CD14-positive monocyte (primary cell): ENCODE measurements at regions not wholly inside any gene's neighbourhood (a gene's known extent, or its start where the extent isn't known, plus 50 kb on each side); places are given as distances from the start of the nearest gene placed in this dataset.
A peak's percentile ranks its signal among the peaks of the same experiment; 100 is the strongest.

ENCODE experiments used
- DNase-seq, 3 donors: peaks; one replicate each; pipeline ENCODE4 v3.0.0-alpha.2; 2011 to 2022
- H2AFZ ChIP-seq: 2 replicates; pipeline ENCODE4 v1.6.0; 2012; ENCODE audit warnings: mild to moderate bottlenecking, low read depth, low read length, inconsistent platforms; ENCODE audit not compliant: insufficient read depth, poor library complexity, severe bottlenecking
- H3K27ac ChIP-seq, 2 donors: 1 replicate in 1 of 2; 2 replicates in 1 of 2; pipeline ENCODE4 v1.5.1; 2012 to 2013; ENCODE audit warnings: low read length in 2 of 2, control low read depth in 1 of 2, inconsistent platforms in 1 of 2, low read depth in 1 of 2, mild to moderate bottlenecking in 1 of 2
- H3K27me3 ChIP-seq, 2 donors: one replicate each; pipeline versions ENCODE4 v1.6.0 to v1.6.1; 2011 to 2013; ENCODE audit warnings: low read length in 2 of 2; ENCODE audit not compliant: control insufficient read depth in 2 of 2, insufficient read depth in 2 of 2
- H3K36me3 ChIP-seq, 2 donors: replicated peaks in 1 of 2; 1 replicate in 1 of 2; 2 replicates in 1 of 2; pipeline versions ENCODE4 v1.5.1 to v1.6.1; 2012 to 2013; ENCODE audit warnings: low read length in 2 of 2, control low read depth in 1 of 2, inconsistent platforms in 1 of 2, mild to moderate bottlenecking in 1 of 2; ENCODE audit not compliant: insufficient read depth in 2 of 2, control insufficient read depth in 1 of 2
- H3K4me1 ChIP-seq, 2 donors: 1 replicate in 1 of 2; 2 replicates in 1 of 2; pipeline versions ENCODE4 v1.5.1 to v1.6.1; 2012 to 2013; ENCODE audit warnings: low read length in 2 of 2, control low read depth in 1 of 2, inconsistent platforms in 1 of 2, mild to moderate bottlenecking in 1 of 2, moderate library complexity in 1 of 2; ENCODE audit not compliant: insufficient read depth in 2 of 2, control insufficient read depth in 1 of 2
- H3K4me2 ChIP-seq: replicated peaks from 2 replicates; pipeline ENCODE3; 2012; ENCODE audit warnings: low read length, moderate library complexity, mild to moderate bottlenecking; ENCODE audit not compliant: poor library complexity, severe bottlenecking; ENCODE audit errors: extremely low read depth
- H3K4me3 ChIP-seq, 3 experiments: fragments of 200-600 bp in 1 of 3; sonication (generic) in 1 of 3; replicated peaks in 1 of 3; 1 replicate in 2 of 3; 2 replicates in 1 of 3; pipeline ENCODE4 v1.5.1; 2011 to 2013; ENCODE audit warnings: low read length in 3 of 3, mild to moderate bottlenecking in 3 of 3, control low read depth in 2 of 3, low read depth in 2 of 3, inconsistent platforms in 1 of 3, moderate library complexity in 1 of 3
- H3K79me2 ChIP-seq: 2 replicates; pipeline ENCODE4 v1.6.0; 2012; ENCODE audit warnings: mild to moderate bottlenecking, control low read depth, inconsistent platforms, low read length, moderate library complexity; ENCODE audit not compliant: insufficient read depth
- H3K9ac ChIP-seq: 2 replicates; pipeline ENCODE4 v1.6.0; 2017; ENCODE audit warnings: low read length, mild to moderate bottlenecking; ENCODE audit not compliant: insufficient read depth, poor library complexity, severe bottlenecking
- H3K9me3 ChIP-seq, 2 donors: replicated peaks in 1 of 2; 1 replicate in 1 of 2; 2 replicates in 1 of 2; pipeline versions ENCODE4 v1.5.1 to v1.6.1; 2012 to 2013; ENCODE audit warnings: low read length in 2 of 2, control low read depth in 1 of 2; ENCODE audit not compliant: control insufficient read depth in 1 of 2, insufficient read depth in 1 of 2
- H4K20me1 ChIP-seq: 2 replicates; pipeline ENCODE4 v1.6.0; 2012; ENCODE audit warnings: mild to moderate bottlenecking, low read length, control low read depth, moderate library complexity; ENCODE audit not compliant: insufficient read depth
- H3K27ac Mint-ChIP-seq, 7 donors: one replicate each; pipeline ENCODE4 v1.8.0; 2020; ENCODE audit warnings: mild to moderate bottlenecking in 7 of 7, mixed read lengths in 7 of 7, moderate library complexity in 6 of 7, inconsistent platforms in 2 of 7
- H3K27me3 Mint-ChIP-seq, 3 donors: one replicate each; pipeline ENCODE4 v1.8.0; 2021 to 2022; ENCODE audit warnings: low read depth in 3 of 3, mild to moderate bottlenecking in 3 of 3, mixed read lengths in 3 of 3, moderate library complexity in 3 of 3, inconsistent platforms in 1 of 3
- H3K36me3 Mint-ChIP-seq, 2 donors: one replicate each; pipeline ENCODE4 v1.8.0; 2020; ENCODE audit warnings: mixed read lengths in 2 of 2, inconsistent platforms in 1 of 2, mild to moderate bottlenecking in 1 of 2
- H3K4me1 Mint-ChIP-seq: one replicate; pipeline ENCODE4 v1.8.0; 2020; ENCODE audit warnings: mild to moderate bottlenecking, mixed read lengths
- H3K4me3 Mint-ChIP-seq, 2 donors: one replicate each; pipeline ENCODE4 v1.8.0; 2020; ENCODE audit warnings: mild to moderate bottlenecking in 2 of 2, mixed read lengths in 2 of 2, moderate library complexity in 1 of 2
- H3K9me3 Mint-ChIP-seq, 7 donors: one replicate each; pipeline ENCODE4 v1.8.0; 2020 to 2022; ENCODE audit warnings: mixed read lengths in 7 of 7, mild to moderate bottlenecking in 6 of 7, moderate library complexity in 6 of 7, inconsistent platforms in 2 of 7
- CTCF ChIP-seq: fragments of 200-600 bp; IDR thresholded peaks from one replicate; pipeline ENCODE4 v1.8.0; 2022; ENCODE audit warnings: antibody characterized with exemption, mild to moderate bottlenecking
- WGBS: methylation state at CpG from one replicate; pipeline ENCODE4 v1.1.5; 2013; ENCODE audit warnings: missing lambda C conversion rate; ENCODE audit not compliant: insufficient coverage; 5-methylcytosine and 5-hydroxymethylcytosine counted together
- intact Hi-C, 2 donors: fragments of 100-400 bp; cut with micrococcal nuclease; formaldehyde crosslinking; loops; one replicate each; pipeline versions ENCODE4 v1.15.0 to v1.15.1; 2023

- intact Hi-C loops: no loop called here
- H3K27me3 ChIP-seq: no peaks in the 10 kb centered on the region
- H3K36me3 ChIP-seq: no peaks in the 10 kb centered on the region
- H4K20me1 ChIP-seq: no peaks in the 10 kb centered on the region
- no peak for DNase-seq
- no peak overlapping the region for H3K9ac ChIP-seq
- TF ChIP-seq CTCF: no peak
- H3K79me2 ChIP-seq: no peaks in the 10 kb centered on the region
- H3K27ac ChIP-seq: no peak overlapping the region
- peak overlapping the region; percentile 6 for H2AFZ ChIP-seq
- no peak overlapping the region for H3K4me2 ChIP-seq
- Mint-ChIP-seq H3K27me3 (peaks cover 0 to 2% (median 1%) of the 10 kb centered on the region in 3 donors), H3K9me3 (peaks cover 0 to 2% (median 0%) of the 10 kb centered on the region in 7 donors), H3K4me1 (peaks cover 33% of the 10 kb centered on the region), H3K4me3 (no peak overlapping the region), H3K36me3 (peaks cover 11 to 26% of the 10 kb centered on the region in 2 donors), H3K27ac (peak overlapping the region in 5 of 7 donors; percentile 25 to 84 (median 66))
- 61% methylated on average over 3 of the region's 3 CpGs for WGBS
- no peak overlapping the region for H3K4me3 ChIP-seq
- H3K9me3 ChIP-seq: no peaks in the 10 kb centered on the region
- peaks cover 19 to 31% of the 10 kb centered on the region in 2 donors for H3K4me1 ChIP-seq
Observed at GRCh38 chr2:70024284-70024683, 62.9 kb upstream of the ASPRV1 start.

- Mint-ChIP-seq H3K27ac (peak overlapping the region; percentile 94 to 98 (median 97)), H3K36me3 (peaks cover 26 to 47% of the 10 kb centered on the region in 2 donors), H3K27me3 (no peaks in the 10 kb centered on the region), H3K9me3 (peaks cover 2 to 5% (median 3%) of the 10 kb centered on the region in 7 donors), H3K4me3 (peak overlapping the region in 1 of 2 donors; percentile 59), H3K4me1 (peaks cover 29% of the 10 kb centered on the region)
- no peaks in the 10 kb centered on the region for H3K27me3 ChIP-seq
- no peak for TF ChIP-seq CTCF
- H3K79me2 ChIP-seq: no peaks in the 10 kb centered on the region
- no peaks in the 10 kb centered on the region for H3K9me3 ChIP-seq
- no peak overlapping the region for H3K9ac ChIP-seq
- peak overlapping the region; percentile 41 for H3K4me2 ChIP-seq
- no peaks in the 10 kb centered on the region for H3K36me3 ChIP-seq
- H2AFZ ChIP-seq: no peak overlapping the region
- no CpG with 5 or more reads among the region's 2 CpGs for WGBS
- H3K4me3 ChIP-seq: peak overlapping the region in 1 of 3 experiments; percentile 24
- H4K20me1 ChIP-seq: no peaks in the 10 kb centered on the region
- intact Hi-C loops: no loop called here
- H3K27ac ChIP-seq: peak overlapping the region in 1 of 2 donors; percentile 90
- H3K4me1 ChIP-seq: peaks cover 12 to 26% of the 10 kb centered on the region in 2 donors
- peak; percentile 79 to 92 (median 88) for DNase-seq
Observed at GRCh38 chr2:70019096-70019495, 57.7 kb upstream of the ASPRV1 start.
